ENCODE measurements at regions not wholly inside any gene's neighbourhood (a gene's known extent, or its start where the extent isn't known, plus 50 kb on each side); places are given as distances from the start of the nearest gene placed in this dataset.
"Not testable (repeated sequence)": the region's sequence is repeated elsewhere in the genome, so short reads cannot be mapped to it uniquely, and the experiment has no call there.

DNA sequence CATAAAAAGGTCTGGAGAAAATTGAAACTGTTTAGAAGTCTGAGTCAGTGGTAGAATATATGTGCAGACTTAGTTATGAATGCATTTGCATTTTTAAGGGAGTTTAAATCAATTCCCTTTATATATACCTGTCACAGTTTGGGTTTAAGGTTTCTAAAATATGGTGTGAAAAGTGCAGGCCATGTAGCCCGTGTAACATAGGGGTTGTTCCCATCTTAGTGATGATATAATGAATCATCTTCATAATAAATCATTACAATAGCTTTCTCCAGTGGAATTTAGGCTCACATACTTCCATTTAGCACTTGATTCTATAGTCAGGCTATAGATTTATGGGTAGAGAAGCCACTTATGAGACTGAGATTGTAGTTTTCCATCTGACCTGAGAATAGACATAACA lies 1162.4 kb downstream of the SLC16A7 start:
- no peaks in the 10 kb centered on the region for H3K27me3 Mint-ChIP-seq
- TF ChIP-seq CTCF (IDR thresholded peaks at IDR 0.05), result no peak
- no peaks in the 10 kb centered on the region for H3K36me3 Mint-ChIP-seq (ENCODE audit: low read depth)
- POLR2A ChIA-PET, result no interaction called here
- Histone ChIP-seq H3K27ac (ENCODE audit: low read depth in 1 of 2, low read length in 2 of 2) (no peak overlapping the region), H3K9me3 (ENCODE audit: control insufficient read depth in 1 of 2, insufficient read depth in 1 of 2, low read length in 2 of 2) (no peaks in the 10 kb centered on the region), H3K36me3 (ENCODE audit: insufficient read depth, low read length) (no peaks in the 10 kb centered on the region), H3K4me1 (ENCODE audit: insufficient read depth, low read length) (no peaks in the 10 kb centered on the region), H3K27me3 (ENCODE audit: control insufficient read depth in 1 of 2, insufficient read depth in 2 of 2, low read length in 2 of 2) (no peaks in the 10 kb centered on the region), H3K4me3 (ENCODE audit: low read length) (no peak overlapping the region)
- H3K9me3 Mint-ChIP-seq, result peaks cover 5% of the 10 kb centered on the region
- no peak overlapping the region for H3K4me3 Mint-ChIP-seq
- CTCF ChIA-PET, result no interaction called here
- ATAC-seq (ENCODE audit: poor library complexity) (no peak), DNase-seq (no peak)
- H3K27ac Mint-ChIP-seq, result no peak overlapping the region
- intact Hi-C loops (cut with DNase I, micrococcal nuclease), result no loop called here
- no peaks in the 10 kb centered on the region for H3K4me1 Mint-ChIP-seq (ENCODE audit: low read depth)

DNA sequence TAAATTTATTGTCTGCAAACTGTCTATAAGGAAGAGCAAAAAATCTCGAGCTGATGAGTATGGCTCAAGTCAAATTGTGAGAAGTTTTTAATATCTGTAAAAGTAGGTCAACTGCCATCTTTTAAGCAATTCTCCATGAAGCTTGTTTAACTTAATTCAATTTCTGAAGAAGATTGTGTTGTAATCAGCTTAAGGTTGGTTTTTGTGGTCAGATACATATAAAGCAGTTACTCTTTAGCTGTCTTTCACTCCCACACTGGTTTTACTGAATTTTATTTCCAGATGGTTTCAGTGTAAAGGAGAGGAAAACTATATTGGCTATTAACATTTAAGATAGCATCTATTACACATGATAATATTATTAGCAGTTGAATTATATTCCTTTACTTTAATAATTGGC lies 1165.1 kb downstream of the SLC16A7 start:
- no peaks in the 10 kb centered on the region for H3K4me1 ChIP-seq (ENCODE audit: insufficient read depth, low read length)
- Mint-ChIP-seq H3K36me3 (ENCODE audit: low read depth) (no peaks in the 10 kb centered on the region), H3K27ac (no peak overlapping the region), H3K4me1 (ENCODE audit: low read depth) (no peaks in the 10 kb centered on the region), H3K9me3 (peaks cover 5% of the 10 kb centered on the region), H3K4me3 (no peak overlapping the region), H3K27me3 (no peaks in the 10 kb centered on the region)
- TF ChIP-seq CTCF (IDR thresholded peaks at IDR 0.05), result no peak
- no peak for ATAC-seq (ENCODE audit: poor library complexity)
- intact Hi-C loops (cut with DNase I, micrococcal nuclease), result no loop called here
- DNase-seq, result no peak
- CTCF ChIA-PET, result no interaction called here
- H3K4me3 ChIP-seq (ENCODE audit: low read length), result no peak overlapping the region
- H3K9me3 ChIP-seq (ENCODE audit: control insufficient read depth in 1 of 2, insufficient read depth in 1 of 2, low read length in 2 of 2), result no peaks in the 10 kb centered on the region
- POLR2A ChIA-PET, result no interaction called here
- H3K27ac ChIP-seq (ENCODE audit: low read depth in 1 of 2, low read length in 2 of 2), result no peak overlapping the region
- H3K36me3 ChIP-seq (ENCODE audit: insufficient read depth, low read length), result no peaks in the 10 kb centered on the region
- H3K27me3 ChIP-seq (ENCODE audit: control insufficient read depth in 1 of 2, insufficient read depth in 2 of 2, low read length in 2 of 2), result no peaks in the 10 kb centered on the region

- H3K4me3 ChIP-seq (ENCODE audit: low read length); H3K27ac Mint-ChIP-seq; intact Hi-C loops (cut with DNase I, micrococcal nuclease); CTCF ChIA-PET; ATAC-seq (ENCODE audit: poor library complexity); POLR2A ChIA-PET; H3K9me3 Mint-ChIP-seq; H3K9me3 ChIP-seq (ENCODE audit: control insufficient read depth in 1 of 2, insufficient read depth in 1 of 2, low read length in 2 of 2); H3K4me3 Mint-ChIP-seq; H3K36me3 Mint-ChIP-seq (ENCODE audit: low read depth); H3K4me1 Mint-ChIP-seq (ENCODE audit: low read depth); H3K27me3 ChIP-seq (ENCODE audit: control insufficient read depth in 1 of 2, insufficient read depth in 2 of 2, low read length in 2 of 2); H3K36me3 ChIP-seq (ENCODE audit: insufficient read depth, low read length); H3K4me1 ChIP-seq (ENCODE audit: insufficient read depth, low read length); H3K27ac ChIP-seq (ENCODE audit: low read depth in 1 of 2, low read length in 2 of 2); H3K27me3 Mint-ChIP-seq; DNase-seq: not testable (repeated sequence)
Measured at GRCh38 chr12:60801166-60801565, 1205.3 kb downstream of the SLC16A7 start.

GRCh38 chr12:60803147-60803546 lies 1207.3 kb downstream of the SLC16A7 start:
- Mint-ChIP-seq H3K9me3 (peaks cover 5% of the 10 kb centered on the region), H3K27me3 (no peaks in the 10 kb centered on the region), H3K27ac (no peak overlapping the region), H3K4me3 (no peak overlapping the region), H3K4me1 (ENCODE audit: low read depth) (no peaks in the 10 kb centered on the region), H3K36me3 (ENCODE audit: low read depth) (no peaks in the 10 kb centered on the region)
- no peak for TF ChIP-seq CTCF (IDR thresholded peaks at IDR 0.05)
- no peaks in the 10 kb centered on the region for H3K36me3 ChIP-seq (ENCODE audit: insufficient read depth, low read length)
- intact Hi-C loops (cut with DNase I, micrococcal nuclease), result no loop called here
- DNase-seq, result no peak
- ChIA-PET POLR2A (no interaction called here), CTCF (no interaction called here)
- H3K27me3 ChIP-seq (ENCODE audit: control insufficient read depth in 1 of 2, insufficient read depth in 2 of 2, low read length in 2 of 2), result no peaks in the 10 kb centered on the region
- ATAC-seq (ENCODE audit: poor library complexity), result no peak
- H3K9me3 ChIP-seq (ENCODE audit: control insufficient read depth in 1 of 2, insufficient read depth in 1 of 2, low read length in 2 of 2), result peaks cover 0 to 5% of the 10 kb centered on the region in 2 experiments
- no peak overlapping the region for H3K4me3 ChIP-seq (ENCODE audit: low read length)
- no peaks in the 10 kb centered on the region for H3K4me1 ChIP-seq (ENCODE audit: insufficient read depth, low read length)
- no peak overlapping the region for H3K27ac ChIP-seq (ENCODE audit: low read depth in 1 of 2, low read length in 2 of 2)
